ENCODE measurements at regions not wholly inside any gene's neighbourhood (a gene's known extent, or its start where the extent isn't known, plus 50 kb on each side); places are given as distances from the start of the nearest gene placed in this dataset.
"Not testable (repeated sequence)": the region's sequence is repeated elsewhere in the genome, so short reads cannot be mapped to it uniquely, and the experiment has no call there.

DNA sequence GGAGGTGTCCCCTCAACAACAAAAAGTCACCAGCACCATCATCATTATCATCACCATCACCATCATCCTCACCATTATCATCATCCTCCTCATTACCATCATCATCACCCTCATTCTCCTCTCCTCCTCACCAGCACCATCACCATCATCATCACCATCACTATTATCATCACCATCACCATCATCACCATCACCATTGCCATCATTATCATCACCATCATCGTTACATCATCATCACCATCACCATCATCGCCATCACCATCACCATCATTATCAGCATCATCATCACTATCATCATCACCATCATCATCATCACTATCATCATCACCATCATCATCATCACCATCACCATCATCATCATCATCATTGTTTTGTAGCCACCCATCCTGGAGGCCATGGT, 212.6 kb downstream of the MN1 start:
- in situ Hi-C loops (cut with MboI; ENCODE audit: low sequenced_read_pairs): no loop called here

DNA sequence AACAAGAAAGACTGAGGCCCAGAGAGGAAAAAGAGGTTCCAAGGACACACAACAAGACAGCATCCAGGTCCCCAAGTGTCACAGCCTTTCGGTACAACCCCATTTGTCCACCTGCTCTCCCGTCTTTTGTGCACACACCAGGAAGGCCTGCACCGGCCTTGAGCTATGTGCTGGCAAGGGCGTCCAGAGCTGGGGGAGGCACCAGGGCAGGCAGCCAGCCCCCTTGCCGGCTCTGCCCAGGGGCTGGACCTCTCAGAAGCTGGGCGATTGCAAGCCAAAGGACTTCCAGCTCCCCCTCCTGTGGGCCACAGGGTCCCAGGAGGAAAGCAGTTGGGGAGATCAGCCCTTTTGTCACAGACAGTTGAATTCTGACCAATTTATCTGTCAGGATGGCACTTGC, 210.5 kb downstream of the MN1 start:
- in situ Hi-C loops (cut with MboI; ENCODE audit: low sequenced_read_pairs): no loop called here

DNA sequence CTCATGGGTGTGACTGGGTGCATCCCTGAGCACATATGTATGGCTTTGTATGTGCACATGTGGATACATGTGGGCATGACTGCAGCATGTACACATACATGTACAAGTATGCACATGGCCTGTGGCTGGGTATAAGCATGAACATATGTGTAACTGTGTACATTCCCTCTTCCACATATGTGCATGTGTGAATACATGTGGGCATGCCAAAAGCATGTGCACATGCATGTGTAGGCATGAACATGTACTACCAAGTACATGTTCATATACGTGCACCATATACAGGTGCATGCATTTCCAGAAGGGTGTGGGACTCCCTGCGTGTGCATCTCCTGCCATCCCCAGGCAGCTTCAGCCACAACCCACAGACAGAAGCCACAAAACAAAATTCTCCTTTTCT, 208.2 kb downstream of the MN1 start:
- in situ Hi-C loops (cut with MboI; ENCODE audit: low sequenced_read_pairs): no loop called here

DNA sequence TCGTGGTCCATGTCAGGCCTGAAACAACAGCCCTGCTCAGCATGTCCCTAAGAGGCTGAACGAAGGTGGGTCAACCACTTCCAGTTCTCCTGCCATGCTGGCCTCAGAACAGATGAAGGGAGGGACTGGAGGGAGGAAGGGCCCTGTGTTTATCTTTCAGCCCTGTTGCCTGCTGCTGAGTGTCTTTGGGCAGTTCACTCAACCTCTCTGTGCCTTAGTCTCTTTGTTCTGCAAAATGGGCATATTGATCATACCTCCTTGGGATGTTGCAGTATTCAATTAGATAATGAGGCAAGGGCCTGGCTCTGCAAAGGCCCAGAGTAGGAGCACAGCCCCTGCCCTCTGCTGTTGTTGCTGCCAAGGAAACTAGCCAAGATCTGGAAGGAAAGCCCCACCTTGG, 207.5 kb downstream of the MN1 start:
- in situ Hi-C loops (cut with MboI; ENCODE audit: low sequenced_read_pairs): no loop called here

DNA sequence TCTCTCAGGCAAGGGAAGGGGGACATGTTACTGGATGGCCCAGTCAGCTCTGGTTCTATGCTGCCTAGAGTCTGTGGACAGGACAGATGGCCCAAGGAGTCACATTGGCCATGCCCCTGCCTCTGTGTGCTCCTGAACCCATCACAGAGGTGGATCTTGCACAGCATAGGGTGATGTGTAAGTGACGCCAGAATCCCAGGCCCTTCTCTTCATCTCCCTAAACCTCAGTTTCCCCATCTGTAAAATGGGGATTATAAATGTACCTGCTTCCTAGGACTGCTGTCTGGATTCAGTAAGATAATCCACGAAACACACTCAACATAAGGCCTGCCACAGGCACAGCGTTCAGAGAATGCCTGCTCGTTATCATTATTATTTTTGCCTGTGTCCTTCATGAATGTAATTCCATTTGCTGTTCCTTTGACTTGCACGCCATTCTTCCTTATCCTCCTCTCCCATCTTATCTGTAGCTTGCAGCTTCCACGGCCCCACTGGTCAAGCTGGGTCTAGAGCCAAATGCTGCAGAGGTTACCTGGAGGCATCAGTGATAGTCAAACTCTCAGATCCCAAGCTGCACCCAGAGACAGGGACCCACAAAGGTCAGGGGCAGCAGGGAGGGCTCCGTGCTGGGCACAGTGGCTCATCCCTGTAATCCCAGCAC, 207.0 kb downstream of the MN1 start:
- in situ Hi-C loops (cut with MboI; ENCODE audit: low sequenced_read_pairs): no loop called here

DNA sequence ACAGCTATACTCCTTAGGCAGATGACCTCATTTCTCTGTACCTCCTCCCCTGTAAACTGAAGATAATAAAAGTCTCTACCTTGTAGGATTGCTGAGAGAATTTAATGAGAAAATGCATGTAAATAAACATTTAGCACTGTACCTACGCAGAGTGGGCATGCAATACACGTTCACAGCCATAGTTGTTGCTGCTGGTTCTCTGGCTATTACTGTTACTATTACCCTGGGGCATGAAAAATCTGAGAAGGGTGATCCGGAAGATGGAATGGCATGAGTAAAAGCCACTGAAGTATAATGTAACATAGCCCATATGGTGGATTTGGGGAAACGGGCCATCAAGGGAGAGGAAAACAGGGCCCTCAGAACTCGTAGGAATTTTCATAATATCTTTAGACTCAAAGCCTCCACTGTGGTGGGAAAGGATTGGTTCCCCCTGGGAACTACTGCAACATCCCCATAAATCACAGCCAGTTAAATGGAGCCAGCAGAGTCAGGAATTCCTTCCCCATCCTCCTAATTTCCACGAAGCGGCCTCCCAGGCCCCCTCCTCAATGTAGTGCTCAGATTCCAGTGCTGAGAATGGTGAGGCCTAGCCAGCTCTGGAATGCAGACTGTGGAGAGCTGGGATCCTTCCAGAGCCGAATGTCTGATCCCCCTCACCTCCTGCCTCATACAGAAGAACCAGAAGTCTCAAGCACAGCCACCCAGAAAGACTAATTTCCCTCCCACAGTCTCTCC, 205.3 kb downstream of the MN1 start:
- in situ Hi-C loops (cut with MboI; ENCODE audit: low sequenced_read_pairs): no loop called here

DNA sequence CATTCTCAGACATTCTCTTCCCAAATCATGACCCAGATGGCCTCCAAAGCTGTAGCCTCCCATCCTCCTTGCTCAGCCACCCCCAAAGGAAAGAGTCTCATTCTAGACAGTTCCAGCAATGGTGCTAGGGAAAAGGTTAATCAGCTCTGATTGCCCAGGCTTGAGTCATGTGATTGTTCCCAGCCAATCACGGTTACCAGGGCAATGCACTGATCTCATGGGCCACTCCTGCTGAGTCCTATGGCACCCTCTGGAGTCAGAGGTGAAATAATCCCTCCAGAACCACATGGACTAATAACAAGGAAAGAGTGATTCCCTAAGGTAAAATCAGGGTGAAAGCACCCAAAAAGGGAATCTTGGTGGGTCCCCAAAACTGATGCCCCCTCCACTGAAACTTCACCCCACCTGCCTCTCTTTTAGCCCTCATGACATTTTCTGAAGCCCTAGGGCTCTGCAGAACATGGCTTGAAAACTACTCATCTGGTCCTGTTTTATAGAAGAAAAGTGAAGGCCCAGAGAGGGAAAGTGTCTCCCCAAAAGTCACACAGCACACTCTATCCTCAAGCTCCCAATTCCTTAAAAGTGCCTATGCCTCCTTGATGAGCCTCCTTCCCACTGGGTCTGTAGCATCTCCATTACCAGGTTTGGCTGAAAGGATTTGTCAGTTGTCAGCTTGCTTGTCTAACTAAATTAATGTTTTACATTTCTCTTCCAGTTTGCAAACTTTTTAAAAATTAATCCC, 203.7 kb downstream of the MN1 start:
- in situ Hi-C loops (cut with MboI; ENCODE audit: low sequenced_read_pairs): no loop called here

DNA sequence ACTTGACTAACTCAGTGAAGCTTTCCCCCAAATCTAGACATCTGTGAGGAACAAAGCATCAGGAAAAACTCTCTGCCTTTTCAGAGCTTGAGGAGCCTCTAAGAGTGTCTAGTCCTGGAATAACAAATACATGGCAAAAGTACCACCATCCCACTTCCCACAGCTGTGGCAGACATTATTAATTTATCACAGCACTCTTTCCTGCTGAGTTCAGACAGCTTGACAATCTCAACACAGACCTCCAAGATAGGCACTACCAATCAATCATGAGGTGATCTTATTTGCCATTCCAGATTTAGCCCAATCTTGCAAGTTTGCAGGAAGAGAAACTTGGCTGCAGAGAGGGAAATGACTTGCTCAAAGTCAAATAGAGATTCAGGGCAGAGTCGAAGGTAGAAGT, 202.8 kb downstream of the MN1 start:
- in situ Hi-C loops (cut with MboI; ENCODE audit: low sequenced_read_pairs): no loop called here

DNA sequence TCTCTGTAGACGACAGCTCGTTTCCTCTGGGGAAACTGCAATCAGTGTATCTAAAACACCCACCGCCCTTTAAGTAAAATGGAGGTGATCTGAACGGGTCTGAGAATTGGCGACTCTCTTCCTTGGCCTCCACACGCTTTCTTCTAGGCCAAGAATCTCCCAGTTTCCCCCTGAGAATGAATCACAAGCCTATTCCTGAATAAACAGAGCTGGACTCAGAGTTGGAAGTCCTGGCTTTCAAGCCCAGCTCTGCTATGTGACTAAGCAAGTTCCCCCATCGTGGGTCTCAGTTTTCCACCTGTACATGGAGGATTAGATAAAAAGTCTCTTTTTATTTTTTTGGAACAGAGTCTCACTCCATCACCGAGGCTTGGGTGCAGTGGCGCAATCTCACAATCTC, 200.4 kb downstream of the MN1 start:
- in situ Hi-C loops (cut with MboI; ENCODE audit: low sequenced_read_pairs): no loop called here

DNA sequence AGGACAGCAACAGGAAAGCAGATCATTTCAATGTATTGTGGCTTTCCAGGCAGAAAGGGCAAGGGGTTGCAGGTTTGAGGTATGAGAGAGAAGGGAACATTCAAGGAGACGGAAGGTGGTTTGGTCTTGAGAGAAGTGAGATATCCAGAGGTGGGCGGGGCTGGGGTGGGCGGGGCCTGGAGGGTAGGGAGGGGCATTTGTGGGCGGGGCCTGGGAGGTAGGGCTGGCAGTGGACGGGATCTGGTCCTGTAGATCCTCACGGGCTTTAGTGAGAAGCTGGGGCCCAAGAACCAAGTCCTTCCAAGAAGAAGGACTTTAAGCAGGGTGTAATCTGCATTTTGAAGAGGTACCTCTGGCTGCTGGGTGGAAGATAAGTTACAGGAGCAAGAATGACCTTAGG, 199.2 kb downstream of the MN1 start:
- in situ Hi-C loops (cut with MboI; ENCODE audit: low sequenced_read_pairs): no loop called here

DNA sequence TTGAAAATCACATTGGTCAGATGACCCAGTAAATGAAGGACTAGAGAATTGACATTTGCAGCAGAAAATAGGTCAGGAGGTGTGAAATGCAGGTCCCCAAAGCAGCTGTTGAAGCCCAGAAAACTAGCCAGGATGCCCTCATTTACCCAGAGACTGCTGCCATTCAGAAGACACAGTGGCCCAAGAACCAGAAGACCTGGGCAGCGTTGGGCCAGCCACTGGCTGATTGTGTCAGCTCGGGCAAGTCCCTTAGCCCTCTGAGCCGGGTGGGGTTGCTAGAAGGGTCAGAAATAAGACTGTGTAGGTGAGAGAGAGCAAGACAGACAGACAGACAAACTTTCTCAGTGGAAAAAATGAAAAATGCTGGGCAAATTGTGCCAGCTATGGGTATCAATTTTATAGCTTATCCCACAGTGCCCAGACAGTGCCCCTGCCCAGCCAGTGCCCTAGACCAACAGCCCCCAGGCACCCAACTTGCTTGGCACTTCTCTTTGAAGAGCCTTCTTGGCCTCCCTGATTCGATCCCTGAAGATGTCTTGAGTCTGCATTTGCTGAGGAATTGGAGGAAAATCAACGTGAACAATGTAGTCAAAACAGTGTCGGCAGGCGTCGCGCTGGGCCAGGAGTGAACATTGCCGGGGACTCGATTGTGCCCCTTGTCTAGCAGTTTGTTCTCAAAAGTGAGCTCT, 198.3 kb downstream of the MN1 start:
- in situ Hi-C loops (cut with MboI; ENCODE audit: low sequenced_read_pairs): no loop called here

DNA sequence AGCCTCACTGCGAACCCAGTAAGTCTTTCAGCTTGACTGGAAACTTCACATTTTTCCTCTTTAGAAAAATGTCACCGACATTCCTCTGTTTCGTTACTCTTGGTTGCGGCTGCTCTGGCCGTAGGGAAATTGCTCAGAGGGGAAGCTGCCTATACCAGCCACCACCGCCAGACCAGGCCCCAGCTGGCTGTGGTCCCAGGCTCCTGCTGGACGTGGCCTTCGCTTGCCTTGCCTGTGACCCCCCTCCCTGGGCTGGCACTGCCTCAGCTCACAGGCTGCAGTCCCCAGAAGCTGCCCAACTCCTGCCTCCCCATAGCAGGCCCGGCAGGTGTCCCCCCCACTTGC, 197.8 kb downstream of the MN1 start:
- in situ Hi-C loops (cut with MboI; ENCODE audit: low sequenced_read_pairs): no loop called here

DNA sequence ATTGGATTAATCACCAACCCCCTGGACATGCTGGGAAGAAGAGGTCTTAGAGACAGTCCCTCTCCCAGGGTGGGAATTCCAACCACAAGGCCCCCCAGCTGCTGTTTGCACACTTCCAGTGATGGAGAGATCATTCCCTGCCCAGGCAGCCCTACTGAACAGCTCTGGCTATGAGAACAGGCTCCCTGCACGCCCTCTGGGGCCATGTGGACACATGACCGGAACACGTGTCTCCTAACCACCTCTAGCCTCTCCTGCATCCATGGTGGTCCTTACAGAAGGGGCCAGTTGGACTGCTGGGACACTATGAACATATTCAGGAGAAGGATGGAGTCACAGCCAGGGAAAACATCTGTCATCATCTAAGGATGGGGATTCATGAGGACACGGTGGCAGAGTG, 196.2 kb downstream of the MN1 start:
- in situ Hi-C loops (cut with MboI; ENCODE audit: low sequenced_read_pairs): no loop called here

DNA sequence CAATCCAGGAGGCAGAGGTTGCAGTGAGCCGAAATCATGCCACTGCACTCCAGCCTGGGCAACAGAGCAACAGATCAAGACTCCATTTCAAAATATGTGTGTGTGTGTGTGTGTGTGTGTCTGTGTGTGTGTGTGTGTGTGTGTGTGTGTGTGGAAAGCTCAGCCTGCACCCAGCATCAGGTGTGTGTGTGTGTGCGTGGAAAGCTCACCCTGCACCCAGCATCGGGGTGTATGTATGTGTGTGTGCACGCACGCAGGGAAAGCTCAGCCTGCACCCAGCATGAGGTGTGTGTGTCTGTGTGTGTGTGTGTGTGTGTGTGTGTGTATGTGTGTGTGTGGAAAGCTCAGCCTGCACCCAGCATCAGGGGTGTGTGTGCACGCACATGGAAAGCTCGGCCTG, 193.8 kb downstream of the MN1 start:
- in situ Hi-C loops (cut with MboI; ENCODE audit: low sequenced_read_pairs): not testable (repeated sequence)

DNA sequence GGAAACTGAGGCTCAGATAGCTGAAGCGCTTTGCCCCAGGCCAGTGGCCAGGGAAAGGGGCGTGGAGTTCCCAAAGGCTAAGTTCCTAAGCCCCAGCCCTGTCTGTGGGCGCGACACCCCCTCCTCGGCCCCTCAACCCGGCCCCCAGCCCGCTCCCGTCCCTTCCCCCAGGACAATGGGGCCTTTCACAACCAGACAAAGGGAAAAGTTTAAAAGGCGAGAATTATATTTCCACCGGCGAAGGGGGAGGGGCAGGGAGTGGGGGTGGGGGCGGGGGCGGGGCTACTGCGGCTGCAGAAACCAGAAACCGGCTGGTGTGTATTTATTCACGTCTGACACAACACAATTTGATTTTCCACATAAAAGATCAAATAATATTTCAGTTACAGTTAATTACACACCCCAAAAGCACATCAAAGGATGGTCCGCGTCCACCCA, 192.1 kb downstream of the MN1 start:
- in situ Hi-C loops (cut with MboI; ENCODE audit: low sequenced_read_pairs): no loop called here

DNA sequence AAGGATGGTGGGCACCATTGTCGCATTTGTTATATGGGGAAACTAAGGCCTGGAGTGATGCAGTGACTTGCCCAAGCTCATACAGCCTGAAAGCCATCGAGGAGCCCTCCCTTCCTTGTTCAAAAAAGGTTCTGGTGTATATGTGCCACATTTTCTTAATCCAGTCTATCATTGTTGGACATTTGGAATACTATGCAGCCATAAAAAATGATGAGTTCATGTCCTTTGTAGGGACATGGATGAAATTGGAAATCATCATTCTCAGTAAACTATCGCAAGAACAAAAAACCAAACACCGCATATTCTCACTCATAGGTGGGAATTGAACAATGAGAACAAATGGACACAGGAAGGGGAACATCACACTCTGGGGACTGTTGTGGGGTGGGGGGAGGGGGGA, 191.4 kb downstream of the MN1 start:
- in situ Hi-C loops (cut with MboI; ENCODE audit: low sequenced_read_pairs): not testable (repeated sequence)

DNA sequence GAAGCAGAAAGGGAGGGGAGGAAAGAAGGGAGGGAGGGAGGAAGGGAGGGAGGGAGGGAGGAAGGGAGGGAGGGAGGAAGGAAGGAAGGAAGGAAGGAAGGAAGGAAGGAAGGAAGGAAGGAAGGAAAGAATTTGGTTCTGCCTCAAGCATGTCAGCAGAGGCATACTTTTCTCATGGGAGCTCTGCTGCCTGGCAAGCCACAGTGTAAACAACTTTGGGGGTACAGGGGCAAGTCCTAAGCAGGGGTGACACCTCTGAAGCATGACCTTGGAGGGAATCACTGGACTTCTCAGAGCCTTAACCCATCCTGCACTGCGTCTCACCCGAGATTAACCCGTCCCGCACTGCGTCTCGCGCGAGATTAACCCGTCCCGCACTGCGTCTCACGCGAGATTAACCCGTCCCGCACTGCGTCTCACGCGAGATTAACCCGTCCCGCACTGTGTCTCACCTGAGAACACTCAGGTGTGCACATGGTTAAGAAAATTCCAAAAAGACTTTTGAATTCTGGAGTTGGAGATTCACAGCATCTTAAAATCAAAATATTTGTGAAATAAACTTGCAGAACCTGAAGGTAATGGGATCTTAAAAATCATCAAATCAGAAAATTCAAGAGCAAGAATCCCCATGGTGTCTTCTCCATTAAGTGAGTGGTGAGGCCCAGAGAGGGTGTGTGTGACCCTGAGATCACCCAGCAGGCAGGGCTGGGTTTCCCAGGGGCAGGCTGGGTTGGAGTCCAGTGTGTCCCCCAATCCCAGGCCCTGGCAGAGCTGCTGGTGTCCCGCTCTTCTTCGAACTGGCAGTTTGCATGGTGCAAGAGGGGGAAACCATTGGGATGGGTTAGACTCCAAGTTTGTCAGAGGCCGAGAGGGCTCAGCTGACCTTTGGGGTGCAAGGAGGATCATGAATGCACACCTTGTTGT, 190.4 kb downstream of the MN1 start:
- in situ Hi-C loops (cut with MboI; ENCODE audit: low sequenced_read_pairs): no loop called here

DNA sequence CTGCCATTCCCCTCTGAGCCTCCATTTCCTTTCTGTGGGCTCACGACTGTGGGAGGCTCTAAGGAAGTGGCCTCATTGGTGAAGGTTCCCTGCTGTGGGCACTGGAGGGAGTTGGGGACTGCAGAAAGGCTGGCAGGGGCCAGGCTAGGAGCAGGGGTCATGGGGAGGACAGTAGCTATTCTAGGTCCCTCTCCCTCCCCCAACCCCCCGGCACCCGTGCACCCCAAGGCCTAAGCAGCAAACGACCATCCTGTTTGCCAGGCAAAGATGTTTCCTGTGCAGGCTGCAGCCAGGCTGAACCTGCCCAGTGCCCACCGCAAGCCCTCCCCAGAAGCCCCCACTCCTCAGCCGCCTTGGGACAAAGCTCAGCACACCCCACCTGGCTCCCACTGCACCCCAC, 189.4 kb downstream of the MN1 start:
- in situ Hi-C loops (cut with MboI; ENCODE audit: low sequenced_read_pairs): no loop called here

DNA sequence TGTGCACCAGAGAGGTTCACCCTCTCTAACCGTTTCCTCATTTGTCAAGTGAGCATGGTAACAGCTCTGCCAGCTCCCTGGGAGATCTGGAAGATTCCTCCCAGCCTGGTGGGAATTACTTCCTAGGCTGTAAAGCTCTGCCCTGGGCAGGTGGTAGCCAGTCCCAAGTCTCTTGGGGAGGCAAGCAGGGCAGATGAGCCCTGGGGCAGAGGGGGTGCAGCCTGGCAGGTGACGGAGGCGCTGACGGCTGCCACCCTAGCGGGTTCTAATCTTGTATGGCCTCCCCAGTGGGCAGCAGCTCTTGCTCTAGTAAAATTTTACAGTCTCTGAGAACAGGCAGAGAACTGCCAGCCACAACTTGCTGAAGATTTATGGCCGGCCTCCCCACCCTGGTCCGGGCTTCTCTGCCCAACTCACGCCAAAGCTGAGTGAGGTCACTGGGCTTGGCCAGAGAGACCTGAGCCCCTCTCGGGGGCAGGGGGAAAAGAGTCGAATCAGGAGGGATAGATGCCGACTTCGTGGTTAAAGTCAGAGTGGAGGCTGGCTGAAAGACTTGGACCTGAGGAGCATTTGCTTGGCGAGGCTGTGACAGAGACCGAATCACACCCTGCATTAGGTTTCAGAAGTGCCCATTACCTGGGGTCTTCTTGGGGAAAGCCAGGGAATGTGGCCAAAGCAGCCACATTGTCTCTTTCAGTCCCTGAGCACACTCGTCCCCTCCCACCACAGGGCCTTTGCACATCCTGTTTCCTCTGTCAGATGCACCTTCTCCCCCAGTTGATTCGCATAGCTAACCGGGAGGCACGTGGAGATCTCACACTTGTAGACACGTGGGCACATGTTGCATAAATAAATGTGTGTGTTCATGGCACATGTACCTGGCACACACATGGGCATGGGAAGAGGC, 188.2 kb downstream of the MN1 start:
- in situ Hi-C loops (cut with MboI; ENCODE audit: low sequenced_read_pairs): no loop called here

All from HL-60/S4 (cell line).